ENCODE measurements at regions not wholly inside any gene's neighbourhood (a gene's known extent, or its start where the extent isn't known, plus 50 kb on each side); places are given as distances from the start of the nearest gene placed in this dataset.

DNA sequence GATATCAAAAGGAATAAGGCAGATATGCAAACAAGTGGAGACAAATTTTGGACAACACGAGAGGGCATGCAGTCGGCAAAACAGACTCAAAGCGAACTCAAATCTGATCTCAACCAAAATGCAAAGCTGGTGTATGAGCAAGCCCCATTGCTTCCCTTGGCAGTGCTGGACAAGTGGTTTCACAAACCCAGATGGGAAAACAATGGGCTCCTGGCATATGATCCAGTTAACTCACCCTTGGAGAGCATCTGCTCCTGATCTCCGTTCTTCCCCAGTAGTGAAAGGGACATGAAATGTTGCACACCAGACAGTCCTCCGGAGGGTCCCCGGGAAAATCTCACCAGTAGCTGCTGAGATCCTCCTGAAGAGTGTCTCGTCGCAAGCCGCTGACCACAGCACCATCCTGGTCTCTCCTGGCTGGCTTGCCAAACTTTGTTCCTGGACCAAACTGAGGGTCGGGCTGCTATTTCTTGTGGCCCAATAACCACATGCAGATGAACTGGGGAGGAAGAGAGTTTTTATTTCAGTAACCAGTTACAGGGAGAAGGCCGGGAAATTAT, 84.3 kb upstream of the THBS2 start:
- Histone ChIP-seq H2AFZ (ENCODE audit: low read length) (no peak overlapping the region), H4K20me1 (ENCODE audit: low read length) (no peaks in the 10 kb centered on the region), H3K9me2 (replicated peaks; ENCODE audit: low read length) (no peaks in the 10 kb centered on the region), H3K9ac (ENCODE audit: low read length) (no peak overlapping the region), H3K4me3 (ENCODE audit: low read length) (no peak overlapping the region), H3K27ac (ENCODE audit: low read length) (no peak overlapping the region), H3K4me1 (ENCODE audit: insufficient read depth, low read length) (peaks cover 21% of the 10 kb centered on the region), H3F3A (ENCODE audit: low read length, unreplicated experiment) (peaks cover 3% of the 10 kb centered on the region), H3K79me2 (ENCODE audit: low read length) (no peaks in the 10 kb centered on the region), H3K4me2 (ENCODE audit: low read length) (no peak overlapping the region), H3K36me3 (ENCODE audit: low read depth, low read length) (no peaks in the 10 kb centered on the region), H3K9me3 (ENCODE audit: low read length) (no peaks in the 10 kb centered on the region), H3K27me3 (ENCODE audit: low read length) (no peaks in the 10 kb centered on the region)
- TF ChIP-seq EZH2 (IDR thresholded peaks at IDR 0.05; ENCODE audit: low read length, unreplicated experiment) (no peak), EZH2phosphoT487 (IDR thresholded peaks at IDR 0.05; ENCODE audit: borderline replicate concordance, low read length) (no peak)
- TF ChIP-seq, protein P1, sequence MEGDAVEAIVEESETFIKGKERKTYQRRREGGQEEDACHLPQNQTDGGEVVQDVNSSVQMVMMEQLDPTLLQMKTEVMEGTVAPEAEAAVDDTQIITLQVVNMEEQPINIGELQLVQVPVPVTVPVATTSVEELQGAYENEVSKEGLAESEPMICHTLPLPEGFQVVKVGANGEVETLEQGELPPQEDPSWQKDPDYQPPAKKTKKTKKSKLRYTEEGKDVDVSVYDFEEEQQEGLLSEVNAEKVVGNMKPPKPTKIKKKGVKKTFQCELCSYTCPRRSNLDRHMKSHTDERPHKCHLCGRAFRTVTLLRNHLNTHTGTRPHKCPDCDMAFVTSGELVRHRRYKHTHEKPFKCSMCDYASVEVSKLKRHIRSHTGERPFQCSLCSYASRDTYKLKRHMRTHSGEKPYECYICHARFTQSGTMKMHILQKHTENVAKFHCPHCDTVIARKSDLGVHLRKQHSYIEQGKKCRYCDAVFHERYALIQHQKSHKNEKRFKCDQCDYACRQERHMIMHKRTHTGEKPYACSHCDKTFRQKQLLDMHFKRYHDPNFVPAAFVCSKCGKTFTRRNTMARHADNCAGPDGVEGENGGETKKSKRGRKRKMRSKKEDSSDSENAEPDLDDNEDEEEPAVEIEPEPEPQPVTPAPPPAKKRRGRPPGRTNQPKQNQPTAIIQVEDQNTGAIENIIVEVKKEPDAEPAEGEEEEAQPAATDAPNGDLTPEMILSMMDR (conservative IDR thresholded peaks at IDR 0.05; ENCODE audit: low read depth, low read length): no peak
- ATAC-seq (no peak), DNase-seq (no peak)
- ChIA-PET POLR2A (ENCODE audit: unreplicated experiment) (no interaction called here), CTCF (no interaction called here)
- BruUV-seq (replicated peaks): no TSS peak
- intact Hi-C loops (cut with micrococcal nuclease): no loop called here

DNA sequence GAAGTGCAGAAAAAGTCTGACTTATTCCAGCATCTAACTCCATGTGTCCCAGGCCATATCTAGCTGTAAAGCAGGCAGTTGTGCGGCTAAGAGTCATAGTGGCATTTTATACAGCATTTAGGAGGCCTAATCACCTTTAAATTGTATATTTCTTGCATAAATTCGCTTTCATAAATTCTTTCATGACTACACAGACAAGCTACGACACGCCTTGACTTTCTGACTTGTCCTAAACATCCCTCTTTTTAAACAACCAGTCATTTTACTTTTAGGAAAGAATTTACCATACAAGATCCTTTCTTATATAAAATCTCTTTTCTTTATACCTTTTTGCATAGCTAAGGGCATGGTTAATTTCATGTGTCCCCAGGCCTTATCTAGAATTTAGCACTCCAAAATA, 81.7 kb upstream of the THBS2 start:
- H3K9ac ChIP-seq (ENCODE audit: low read length): no peak overlapping the region
- no peaks in the 10 kb centered on the region for H3K9me3 ChIP-seq (ENCODE audit: low read length)
- no peak for DNase-seq
- no peaks in the 10 kb centered on the region for H3K36me3 ChIP-seq (ENCODE audit: low read depth, low read length)
- no TSS peak for BruUV-seq (replicated peaks)
- intact Hi-C loops (cut with micrococcal nuclease): no loop called here
- H3F3A ChIP-seq (ENCODE audit: low read length, unreplicated experiment): no peaks in the 10 kb centered on the region
- no peak overlapping the region for H3K4me3 ChIP-seq (ENCODE audit: low read length)
- H4K20me1 ChIP-seq (ENCODE audit: low read length): no peaks in the 10 kb centered on the region
- no peaks in the 10 kb centered on the region for H3K79me2 ChIP-seq (ENCODE audit: low read length)
- CTCF ChIA-PET: no interaction called here
- ATAC-seq: no peak
- POLR2A ChIA-PET (ENCODE audit: unreplicated experiment): no interaction called here
- no peaks in the 10 kb centered on the region for H3K9me2 ChIP-seq (replicated peaks; ENCODE audit: low read length)
- H3K4me2 ChIP-seq (ENCODE audit: low read length): no peak overlapping the region
- H3K27me3 ChIP-seq (ENCODE audit: low read length): no peaks in the 10 kb centered on the region
- no peak overlapping the region for H2AFZ ChIP-seq (ENCODE audit: low read length)
- peaks cover 7% of the 10 kb centered on the region for H3K4me1 ChIP-seq (ENCODE audit: insufficient read depth, low read length)
- no peak overlapping the region for H3K27ac ChIP-seq (ENCODE audit: low read length)
- TF ChIP-seq EZH2phosphoT487 (IDR thresholded peaks at IDR 0.05; ENCODE audit: borderline replicate concordance, low read length) (no peak), EZH2 (IDR thresholded peaks at IDR 0.05; ENCODE audit: low read length, unreplicated experiment) (no peak)
- TF ChIP-seq, protein P1 (conservative IDR thresholded peaks at IDR 0.05; ENCODE audit: low read depth, low read length): no peak

DNA sequence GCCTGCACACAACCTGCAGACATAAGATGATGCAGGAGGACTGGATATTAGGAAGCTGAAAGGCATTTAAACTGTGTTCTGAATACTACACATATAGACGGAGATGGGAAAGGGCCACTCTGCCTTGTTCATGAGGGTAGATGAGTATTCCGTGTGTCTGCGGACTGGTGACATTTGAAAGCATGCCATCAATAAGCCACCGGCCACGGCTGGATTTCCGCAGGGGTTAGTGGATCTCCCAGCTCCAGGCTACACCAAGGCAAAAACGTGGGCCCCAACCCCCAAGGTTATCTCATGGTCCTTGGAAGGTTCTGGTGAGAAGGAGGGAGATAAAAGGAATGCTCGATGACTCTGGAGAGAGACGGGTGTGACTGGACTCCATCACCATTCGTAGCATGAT, 78.6 kb upstream of the THBS2 start:
- POLR2A ChIA-PET (ENCODE audit: unreplicated experiment): no interaction called here

More for the DNA sequence above, 78.6 kb upstream of the THBS2 start:
- TF ChIP-seq EZH2 (IDR thresholded peaks at IDR 0.05; ENCODE audit: low read length, unreplicated experiment): no peak
- TF ChIP-seq, protein P1 (conservative IDR thresholded peaks at IDR 0.05; ENCODE audit: low read depth, low read length): no peak
- no peak for TF ChIP-seq EZH2phosphoT487 (IDR thresholded peaks at IDR 0.05; ENCODE audit: borderline replicate concordance, low read length)
- Histone ChIP-seq H3K79me2 (ENCODE audit: low read length) (no peaks in the 10 kb centered on the region), H3K4me2 (ENCODE audit: low read length) (no peak overlapping the region), H3K27me3 (ENCODE audit: low read length) (no peaks in the 10 kb centered on the region), H3K36me3 (ENCODE audit: low read depth, low read length) (no peaks in the 10 kb centered on the region), H3K9ac (ENCODE audit: low read length) (no peak overlapping the region), H2AFZ (ENCODE audit: low read length) (no peak overlapping the region), H3K4me3 (ENCODE audit: low read length) (no peak overlapping the region), H3K4me1 (ENCODE audit: insufficient read depth, low read length) (no peaks in the 10 kb centered on the region), H3K9me2 (replicated peaks; ENCODE audit: low read length) (no peaks in the 10 kb centered on the region), H4K20me1 (ENCODE audit: low read length) (no peaks in the 10 kb centered on the region), H3F3A (ENCODE audit: low read length, unreplicated experiment) (no peaks in the 10 kb centered on the region), H3K9me3 (ENCODE audit: low read length) (no peaks in the 10 kb centered on the region), H3K27ac (ENCODE audit: low read length) (no peak overlapping the region)
- intact Hi-C loops (cut with micrococcal nuclease): no loop called here
- CTCF ChIA-PET: no interaction called here
- ATAC-seq (no peak), DNase-seq (no peak)
- no TSS peak for BruUV-seq (replicated peaks)

All from PC-3 (cell line).